HCEC 1CT (cell line): ENCODE measurements at regions not wholly inside any gene's neighbourhood (a gene's known extent, or its start where the extent isn't known, plus 50 kb on each side); places are given as distances from the start of the nearest gene placed in this dataset.
"Not testable (repeated sequence)": the region's sequence is repeated elsewhere in the genome, so short reads cannot be mapped to it uniquely, and the experiment has no call there.

Source experiments
- DNase-seq: peaks from one replicate; pipeline ENCODE4 v3.0.0-alpha.2; 2017

DNA sequence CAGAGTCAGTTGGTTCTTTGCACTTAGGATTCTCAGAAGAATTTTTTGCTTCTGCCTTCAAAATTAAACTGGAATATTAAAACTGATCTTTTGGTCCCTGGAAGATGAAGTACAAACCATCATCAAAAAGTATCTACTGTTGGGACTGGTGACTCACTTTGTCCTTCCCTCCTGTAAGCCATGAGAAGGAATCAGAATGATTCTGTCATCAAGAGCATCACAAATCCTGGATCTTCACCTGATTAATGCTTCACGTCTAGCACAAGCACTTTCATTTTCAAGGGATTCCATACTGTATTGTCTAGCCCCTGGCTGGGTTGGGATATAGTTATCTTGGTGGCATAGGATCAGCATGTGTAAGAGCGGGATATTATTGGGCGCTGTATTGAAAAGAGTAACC is 69.3 kb upstream of the CYP1B1 start:
- DNase-seq: no peak

DNA sequence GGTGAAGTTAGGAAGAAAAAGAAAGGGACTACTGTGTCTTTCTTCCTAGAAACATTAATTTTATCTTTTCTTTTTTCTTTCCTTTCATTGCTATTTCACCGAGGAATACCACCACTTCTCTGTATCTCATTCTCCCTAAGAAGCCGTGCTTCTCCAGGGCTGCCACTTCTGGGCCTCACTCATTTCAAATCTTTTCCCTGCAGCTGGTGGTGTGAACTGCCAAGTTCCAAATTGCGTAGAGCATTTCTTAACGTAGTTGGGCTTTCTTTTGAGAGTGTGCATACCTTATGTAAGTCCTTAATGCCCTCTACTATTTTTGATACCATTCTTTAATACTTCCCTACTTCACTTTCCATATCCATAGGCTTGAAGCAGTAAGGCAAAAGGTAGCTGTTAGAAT is 66.7 kb upstream of the CYP1B1 start:
- DNase-seq: no peak

DNA sequence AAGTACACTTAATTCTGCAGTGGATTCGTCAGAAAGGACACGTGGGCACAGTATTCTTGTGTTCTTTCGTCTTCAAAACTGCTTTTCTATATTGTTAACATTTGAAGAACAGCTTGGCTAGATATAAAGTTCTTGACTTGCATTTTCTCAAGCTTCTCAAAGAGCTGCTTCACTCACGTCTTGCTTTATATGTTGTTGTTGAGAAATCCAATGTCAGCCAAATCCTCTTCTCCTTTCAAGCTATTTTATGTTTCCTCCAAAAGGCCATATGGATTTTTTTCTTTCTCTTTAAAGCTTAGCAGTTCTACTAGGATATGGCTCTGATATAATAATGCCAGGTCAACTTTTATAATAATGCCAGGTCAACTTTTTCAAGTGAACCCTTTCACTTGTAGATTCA is 65.5 kb upstream of the CYP1B1 start:
- DNase-seq: no peak

DNA sequence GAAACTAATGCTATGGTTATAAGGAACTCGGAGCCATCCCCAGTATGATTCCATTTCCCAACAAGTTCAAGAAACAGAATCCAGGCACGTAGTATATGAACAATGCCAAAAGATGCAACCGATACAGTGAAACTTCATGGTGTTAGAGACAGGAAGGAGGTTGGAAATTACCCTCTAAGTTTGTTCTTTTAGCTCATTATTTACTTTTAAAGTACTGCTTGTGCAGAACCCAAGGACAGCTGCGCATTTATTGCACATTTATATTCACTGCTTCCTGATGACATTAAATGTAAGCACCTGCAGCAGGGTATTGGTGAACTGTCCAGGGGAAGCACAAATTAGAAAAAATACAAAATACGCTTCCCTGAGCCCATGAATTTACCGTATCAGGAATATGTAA is 63.0 kb upstream of the CYP1B1 start:
- no peak for DNase-seq

DNA sequence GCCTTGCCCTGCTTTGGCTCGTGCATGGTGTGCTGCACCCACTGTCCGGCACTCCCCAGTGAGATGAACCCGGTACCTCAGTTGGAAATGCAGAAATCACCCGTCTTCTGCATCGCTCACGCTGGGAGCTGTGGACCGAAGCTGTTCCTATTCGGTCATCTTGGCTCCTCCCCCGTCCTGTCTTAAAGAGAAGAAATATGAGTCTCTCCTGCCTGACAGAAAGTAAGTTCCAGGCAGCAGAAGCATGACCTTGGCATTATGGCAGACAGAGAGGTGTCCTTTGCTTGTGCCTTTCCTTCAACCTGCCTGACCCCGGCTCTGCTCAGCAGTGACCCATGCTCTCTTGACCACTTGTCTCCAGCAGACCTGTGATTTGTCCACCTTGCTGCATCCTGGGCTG is 62.5 kb upstream of the CYP1B1 start:
- no peak for DNase-seq

DNA sequence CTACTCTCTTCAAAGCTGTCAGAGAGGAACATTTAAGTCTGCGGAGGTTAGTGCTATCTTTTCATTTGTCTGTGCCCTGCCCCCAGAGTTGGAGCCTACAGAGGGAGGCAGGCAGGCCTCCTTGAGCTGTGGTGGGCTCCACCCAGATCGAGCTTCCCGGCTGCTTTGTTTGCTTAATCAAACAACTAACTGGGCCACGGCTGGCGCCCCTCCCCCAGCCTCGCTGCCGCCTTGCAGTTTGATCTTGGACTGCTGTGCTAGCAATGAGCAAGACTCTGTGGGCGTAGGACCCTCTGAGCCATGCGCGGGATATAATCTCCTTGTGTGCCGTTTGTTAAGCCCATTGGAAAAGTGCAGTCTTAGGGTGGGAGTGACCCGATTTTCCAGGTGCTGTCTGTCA is 62.0 kb upstream of the CYP1B1 start:
- DNase-seq: not testable (repeated sequence)

DNA sequence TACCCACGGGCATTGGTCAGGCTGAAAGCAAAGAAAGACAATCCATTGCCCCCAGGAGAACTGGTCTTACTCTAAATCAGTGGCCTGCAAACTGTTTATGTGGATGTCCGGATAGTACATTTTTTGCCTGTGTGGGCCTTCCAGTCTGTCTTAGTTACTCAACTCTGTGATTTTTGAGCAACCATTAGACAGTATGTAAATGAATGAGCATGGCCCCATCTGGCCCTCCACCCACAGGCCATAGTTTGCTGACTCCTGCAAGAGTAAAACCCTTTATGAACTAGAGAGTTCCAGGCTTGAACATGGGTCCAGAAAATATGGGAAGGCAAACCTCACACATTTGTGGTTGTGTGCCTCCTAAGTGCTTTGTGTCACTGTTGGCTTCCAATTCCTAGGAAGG is 55.7 kb upstream of the CYP1B1 start:
- no peak for DNase-seq

DNA sequence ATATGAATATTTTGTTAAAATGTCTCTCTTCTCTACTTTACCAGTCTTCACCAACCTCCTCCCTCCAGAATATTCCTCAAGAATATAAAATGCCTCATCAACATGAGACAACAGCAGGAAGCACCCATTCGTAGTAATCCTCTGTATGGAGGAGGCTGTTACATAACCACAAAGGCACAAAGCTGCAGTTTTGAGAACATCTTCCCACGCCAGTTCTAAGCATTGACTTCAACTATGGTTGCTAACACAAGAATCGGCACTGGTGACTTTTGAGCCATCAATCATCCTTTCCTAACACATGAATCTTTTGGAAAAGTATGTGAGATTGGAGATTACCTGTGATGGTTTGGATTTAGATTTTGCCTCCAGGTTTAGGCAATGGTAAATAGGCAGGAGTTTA is 54.9 kb upstream of the CYP1B1 start:
- no peak for DNase-seq

DNA sequence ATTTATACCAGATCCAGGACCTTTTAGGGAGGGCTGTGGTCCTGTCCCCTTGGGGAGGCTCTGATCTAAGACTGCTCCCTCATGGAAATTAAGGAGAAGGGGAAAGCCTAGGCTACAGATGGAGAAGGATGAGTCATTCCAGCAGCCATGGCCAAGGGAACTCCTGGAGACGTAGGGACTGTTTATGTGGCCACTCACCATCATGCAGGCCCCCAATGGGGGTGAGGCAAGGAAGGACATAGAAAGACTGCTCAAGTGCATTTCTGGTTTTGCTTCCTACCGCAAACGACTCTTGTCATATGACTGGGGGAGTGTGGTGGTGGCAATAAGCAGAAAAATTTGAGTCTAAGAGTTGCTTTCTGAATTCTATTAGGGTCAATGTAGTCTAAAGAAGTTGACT is 54.0 kb upstream of the CYP1B1 start:
- DNase-seq: no peak

DNA sequence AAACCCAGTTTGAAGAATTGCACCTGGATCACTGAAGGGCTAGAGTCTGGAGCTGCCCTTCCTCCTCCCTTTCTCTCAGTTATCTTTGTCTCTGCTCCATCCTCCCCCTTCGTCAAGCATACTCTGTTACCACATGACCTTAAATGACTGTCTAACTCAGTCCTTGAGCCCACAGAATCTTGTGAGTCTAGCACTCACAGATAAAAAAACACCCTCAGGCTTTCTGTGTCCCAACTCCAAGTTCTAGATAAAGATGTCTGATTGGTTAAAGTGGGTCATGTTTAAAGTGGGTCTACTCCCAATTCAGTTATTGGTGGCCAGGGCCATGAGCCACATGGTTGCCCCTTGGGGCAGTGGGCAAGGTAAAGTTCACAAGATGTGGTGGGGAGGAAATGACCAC is 53.5 kb upstream of the CYP1B1 start:
- DNase-seq: no peak

DNA sequence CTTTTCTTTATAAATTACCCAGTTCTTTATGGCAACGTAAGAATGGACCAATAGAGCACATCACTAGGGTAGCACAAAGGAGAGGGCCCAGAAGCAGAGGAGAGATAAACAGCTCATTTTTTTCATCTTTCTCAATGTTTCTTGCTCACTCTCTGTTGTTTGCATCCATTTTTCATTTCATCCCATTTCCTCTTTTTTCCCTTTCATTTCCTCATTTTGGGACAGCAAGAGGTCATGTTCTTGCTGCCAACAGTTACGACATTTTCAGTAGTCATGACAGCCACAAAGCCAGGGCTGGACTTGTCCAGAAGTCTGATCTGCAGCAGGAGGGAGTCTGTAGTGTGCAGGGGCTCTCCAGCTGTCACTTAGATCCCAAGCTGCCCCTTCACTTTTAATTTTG is 52.7 kb upstream of the CYP1B1 start:
- no peak for DNase-seq

DNA sequence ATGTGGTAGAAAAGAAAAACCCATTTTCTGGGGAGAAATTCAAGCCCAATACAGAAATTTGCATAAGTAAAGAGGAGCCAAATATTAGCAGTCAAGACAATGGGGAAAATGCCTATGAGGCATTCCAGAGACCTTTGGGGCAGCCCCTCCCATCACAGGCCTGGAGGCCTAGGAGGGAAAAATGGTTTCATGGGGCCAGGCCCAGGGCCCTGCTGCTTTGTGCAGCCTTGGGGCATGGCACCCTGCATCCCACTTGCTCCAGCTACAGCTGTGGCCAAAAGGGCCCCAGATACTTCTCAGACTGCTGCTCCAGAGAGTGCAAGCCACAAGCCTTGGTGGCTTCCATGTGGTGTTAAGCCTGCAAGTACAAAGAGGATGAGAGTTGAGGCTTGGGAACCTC is 51.3 kb upstream of the CYP1B1 start:
- DNase-seq: no peak

DNA sequence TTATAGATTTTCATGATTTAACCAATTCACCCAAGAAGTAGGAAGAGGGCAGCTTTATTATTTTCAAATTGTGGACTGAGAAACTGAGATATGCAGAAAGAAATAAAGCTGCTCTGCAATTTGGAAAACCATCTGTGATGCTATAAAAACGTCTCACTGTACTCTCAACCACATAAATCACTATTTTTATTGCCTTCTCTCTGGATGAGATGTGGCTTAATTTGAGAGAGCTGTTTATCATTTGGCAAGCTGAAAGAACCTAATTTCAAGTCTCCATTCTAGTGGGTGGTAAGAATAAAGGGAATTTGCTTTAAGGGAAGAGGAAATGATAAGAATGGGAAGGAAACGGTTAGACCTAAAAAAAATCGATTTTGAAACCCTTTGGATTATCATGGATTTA is 49.9 kb upstream of the CYP1B1 start:
- no peak for DNase-seq
